NCI-H2227 (cell line): ENCODE measurements at regions not wholly inside any gene's neighbourhood (a gene's known extent, or its start where the extent isn't known, plus 50 kb on each side); places are given as distances from the start of the nearest gene placed in this dataset.
A peak's percentile ranks its signal among the peaks of the same experiment; 100 is the strongest.

ENCODE experiments used
- DNase-seq: peaks from one replicate; lab custom pipeline; 2025; ENCODE audit not compliant: unreplicated experiment; lab: John Stamatoyannopoulos, UW

DNA sequence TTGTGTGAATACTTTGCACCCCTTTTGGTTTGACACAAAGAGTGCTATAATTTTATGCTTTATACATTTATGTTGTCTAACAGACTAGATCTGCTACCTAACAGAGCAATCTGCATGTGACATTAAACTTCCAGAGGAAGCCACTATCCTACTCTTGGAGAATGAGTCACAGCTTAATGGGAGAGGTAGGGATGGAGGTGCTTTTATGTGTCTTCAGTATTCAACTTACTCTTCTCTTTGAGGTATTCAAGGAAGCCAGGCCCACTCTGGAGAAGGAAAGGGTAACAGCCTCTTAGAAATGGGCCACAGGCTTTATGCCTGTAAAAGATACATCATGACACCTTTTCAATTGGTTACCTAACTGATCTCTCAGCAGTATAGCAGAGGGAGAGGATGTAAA lies 85.8 kb upstream of the NEUROD1 start:
- DNase-seq = no peak

DNA sequence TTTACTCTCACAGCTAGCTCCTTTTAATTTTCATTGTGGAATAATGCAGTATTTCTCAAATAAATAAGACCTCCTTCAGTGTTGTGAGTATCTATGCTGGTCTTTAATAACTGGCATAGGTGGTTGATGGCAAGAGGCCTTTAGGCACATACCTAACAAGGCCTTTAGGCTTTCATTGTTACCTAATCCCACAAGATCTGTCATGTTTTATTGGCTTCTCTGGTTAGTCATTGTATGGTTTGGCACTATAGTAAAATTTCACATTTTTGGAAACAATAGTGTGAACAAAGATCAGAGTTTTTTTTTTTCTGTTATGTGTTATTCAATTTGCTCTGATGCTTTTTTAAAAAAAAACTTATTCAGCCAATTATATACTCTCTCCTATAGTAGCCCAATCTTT lies 89.8 kb upstream of the NEUROD1 start:
- DNase-seq = no peak

DNA sequence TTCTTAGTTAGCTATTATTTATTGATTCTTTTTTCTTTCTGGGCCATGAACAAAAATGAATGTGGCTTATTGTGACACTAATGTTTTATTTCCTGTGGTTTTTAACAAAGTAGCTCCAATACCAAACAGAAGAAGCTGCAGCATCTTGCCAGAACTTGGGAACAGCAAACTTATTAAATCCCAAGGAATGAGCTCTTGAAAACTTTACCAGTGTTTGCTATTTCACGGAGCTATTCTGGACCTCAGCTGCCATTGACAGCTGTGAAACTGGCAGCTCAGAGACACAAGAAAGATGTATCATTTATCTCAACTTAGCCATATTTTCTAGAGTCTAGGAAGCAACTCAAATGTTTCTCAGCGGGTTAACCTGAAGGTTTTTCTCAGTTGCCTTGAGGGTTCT lies 91.0 kb upstream of the NEUROD1 start:
- no peak for DNase-seq

DNA sequence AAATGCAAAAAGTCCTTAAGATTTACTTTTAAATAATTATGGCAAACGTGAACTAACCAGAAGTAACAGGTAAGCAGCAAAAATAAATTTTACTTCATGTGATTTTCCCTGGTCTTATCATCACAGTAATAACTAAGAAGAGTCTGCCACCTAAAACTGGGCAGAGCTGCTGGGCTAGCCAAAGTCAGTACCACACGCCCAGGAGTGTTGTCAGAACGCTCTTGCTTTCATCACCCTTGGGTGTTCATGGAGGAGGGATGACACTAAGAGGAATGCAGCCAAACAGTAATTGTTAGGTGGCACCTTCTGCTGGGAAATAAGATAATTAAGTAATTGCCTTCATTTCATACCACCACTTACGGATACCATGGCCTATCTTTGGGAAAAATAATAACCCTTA lies 92.0 kb upstream of the NEUROD1 start:
- peak; percentile 49 for DNase-seq

DNA sequence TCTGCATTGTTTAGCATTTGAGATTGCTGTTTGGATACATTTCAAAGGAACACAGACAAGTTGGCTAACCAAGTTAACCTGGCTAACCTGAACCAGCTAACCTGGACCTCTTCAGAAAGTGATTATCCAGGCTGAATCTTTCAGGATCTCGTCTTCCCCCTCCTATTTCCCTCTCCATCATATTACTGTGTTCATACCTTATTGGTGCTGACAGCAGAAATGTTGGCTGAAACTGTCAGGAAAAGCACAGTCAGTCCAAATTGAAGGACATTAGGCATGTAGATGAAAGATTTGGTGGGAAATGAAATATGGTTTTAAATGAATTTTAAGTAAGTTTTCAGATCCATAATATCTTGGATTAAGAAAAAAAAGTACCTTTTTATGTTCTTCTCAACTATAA lies 92.5 kb upstream of the NEUROD1 start:
- DNase-seq = no peak

DNA sequence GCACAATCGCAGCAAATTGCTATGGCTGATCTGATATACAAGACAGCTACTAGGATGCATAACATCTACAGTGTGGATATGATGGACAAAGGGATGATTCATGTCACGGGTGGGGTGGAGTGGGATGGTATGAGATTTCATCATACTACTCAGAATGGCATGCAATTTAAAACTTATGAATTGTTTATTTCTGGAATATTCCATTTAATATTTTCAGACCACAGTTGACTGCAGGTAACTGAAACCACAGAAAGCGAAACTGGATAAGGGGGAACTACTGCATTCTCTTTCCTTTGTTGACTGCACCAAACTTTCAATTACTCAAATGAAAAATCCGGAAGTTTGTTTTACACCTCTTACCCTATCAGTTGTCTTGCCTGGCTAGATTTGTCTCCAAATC lies 94.4 kb upstream of the NEUROD1 start:
- DNase-seq = no peak

DNA sequence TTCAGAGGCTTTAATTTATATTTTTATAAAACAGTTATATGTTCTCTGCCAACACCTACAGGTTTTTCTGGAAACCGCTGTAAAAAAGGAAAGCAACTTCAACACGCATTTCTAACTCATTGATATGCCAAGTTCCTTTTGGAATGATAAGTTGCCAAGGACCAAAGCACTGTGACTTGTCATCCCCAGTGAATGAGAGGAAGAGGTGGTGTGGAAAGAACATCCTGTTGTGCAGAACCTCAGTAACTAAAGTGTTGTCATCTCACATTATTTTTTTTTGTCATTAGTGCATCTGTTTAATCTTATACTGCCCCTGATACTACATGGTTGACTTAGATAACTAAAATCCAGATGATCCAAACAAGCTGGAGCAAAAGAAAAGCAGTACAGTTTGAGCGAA lies 96.0 kb upstream of the NEUROD1 start:
- no peak for DNase-seq

DNA sequence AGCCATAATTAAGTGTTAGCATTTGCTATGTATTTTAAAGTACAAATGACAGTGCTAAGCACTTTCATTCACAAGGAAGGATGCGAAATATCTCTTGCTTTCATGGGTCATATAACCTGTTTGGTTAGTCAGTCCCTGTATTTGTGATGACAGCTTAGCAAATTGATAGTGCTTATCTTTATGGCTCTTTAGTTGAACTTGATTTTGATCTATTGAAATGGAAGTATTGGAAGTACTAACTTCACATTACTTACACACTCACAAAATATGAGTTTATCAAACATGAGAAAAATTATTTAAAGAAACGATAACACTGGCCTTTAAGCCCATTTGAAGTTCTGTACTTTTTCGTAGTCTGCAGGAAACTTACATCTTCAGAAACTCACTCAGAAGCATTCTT lies 97.4 kb upstream of the NEUROD1 start:
- no peak for DNase-seq

DNA sequence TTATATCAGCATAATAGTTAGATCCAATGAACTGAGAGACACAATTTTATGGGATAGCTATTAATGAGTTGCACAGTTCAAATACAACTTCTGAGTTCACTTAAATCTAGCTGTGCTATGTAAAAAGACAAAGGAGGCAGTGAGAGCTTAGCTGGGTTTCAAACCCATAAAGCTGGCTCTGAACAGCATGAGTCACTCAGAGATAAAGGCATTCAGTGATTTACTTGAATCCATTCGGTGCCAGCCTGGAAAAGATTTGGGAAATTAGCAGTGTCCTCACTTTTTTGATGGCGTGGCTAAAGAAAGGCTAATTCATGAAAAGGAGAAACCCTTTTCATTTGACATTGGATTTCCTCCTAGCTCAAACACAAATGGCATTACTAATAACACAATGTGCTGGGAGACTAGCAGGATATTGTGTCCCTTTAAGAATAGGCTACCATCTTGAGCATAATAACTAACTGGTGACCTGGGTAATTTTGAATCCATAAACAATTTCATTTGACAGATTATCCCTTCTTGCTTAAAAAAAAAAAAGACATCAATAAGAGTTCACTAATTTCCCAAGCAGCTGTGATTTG lies 98.4 kb upstream of the NEUROD1 start:
- DNase-seq = no peak

DNA sequence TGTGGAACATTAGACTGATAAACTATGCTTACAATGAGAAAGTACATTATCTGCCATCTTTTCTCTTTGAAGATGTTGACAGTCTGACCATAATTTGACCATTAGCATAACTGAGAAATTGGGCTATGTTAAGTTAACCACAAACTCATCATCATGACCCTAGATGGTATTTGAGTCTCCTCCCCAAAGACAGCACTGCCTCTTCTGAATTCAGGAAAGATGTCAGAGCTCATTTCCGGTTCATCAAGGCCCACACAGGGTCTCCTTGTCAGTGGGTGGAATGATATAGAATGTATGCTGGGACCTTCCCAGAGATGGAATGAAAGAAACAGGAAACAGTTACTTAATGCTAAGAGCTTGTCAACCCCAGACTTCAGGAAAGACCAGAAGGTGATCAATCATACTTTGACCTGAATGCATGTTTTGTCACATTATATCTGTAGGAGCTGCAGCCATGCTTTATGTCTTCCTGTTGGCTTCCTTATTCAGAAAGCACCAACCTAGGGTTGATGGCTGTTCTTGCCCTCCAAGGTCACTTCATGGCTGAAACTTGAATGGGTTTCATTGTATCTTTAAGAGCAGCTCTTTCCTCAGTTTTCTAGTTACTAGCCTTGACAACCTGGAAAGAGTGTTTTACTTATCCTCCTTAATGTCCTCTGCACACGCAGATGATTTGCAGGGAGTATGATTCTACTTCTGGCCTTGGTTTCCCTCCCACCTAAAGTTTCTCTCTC lies 99.1 kb upstream of the NEUROD1 start:
- DNase-seq = no peak

DNA sequence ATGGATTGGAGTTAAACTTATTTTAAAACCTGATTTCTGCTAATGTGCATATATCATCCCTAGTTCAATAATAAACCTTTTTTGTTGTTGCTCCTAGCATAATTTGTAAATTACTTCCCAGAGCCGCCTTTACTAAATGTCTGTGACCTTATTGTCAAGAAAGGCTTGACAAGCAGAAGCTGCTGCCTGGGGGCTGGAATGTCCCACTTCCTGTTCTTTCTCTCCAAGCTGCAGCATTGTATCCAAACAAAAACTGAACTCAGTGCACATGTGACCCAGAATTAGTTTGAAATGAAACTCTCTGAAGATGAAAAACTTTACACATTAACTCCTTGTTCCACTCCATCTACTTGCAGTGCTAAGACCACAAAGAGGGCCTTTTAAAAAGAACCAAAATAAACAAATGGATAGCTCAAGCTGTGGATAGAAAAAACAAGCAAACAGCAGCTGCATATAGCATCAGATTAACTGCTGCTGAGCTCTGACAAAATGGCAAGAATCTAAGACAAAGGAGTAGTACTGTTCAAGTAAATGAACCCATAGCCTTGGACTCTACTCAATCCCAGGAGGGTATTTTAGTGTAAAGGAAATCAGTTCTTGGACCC lies 99.8 kb upstream of the NEUROD1 start:
- DNase-seq = no peak

DNA sequence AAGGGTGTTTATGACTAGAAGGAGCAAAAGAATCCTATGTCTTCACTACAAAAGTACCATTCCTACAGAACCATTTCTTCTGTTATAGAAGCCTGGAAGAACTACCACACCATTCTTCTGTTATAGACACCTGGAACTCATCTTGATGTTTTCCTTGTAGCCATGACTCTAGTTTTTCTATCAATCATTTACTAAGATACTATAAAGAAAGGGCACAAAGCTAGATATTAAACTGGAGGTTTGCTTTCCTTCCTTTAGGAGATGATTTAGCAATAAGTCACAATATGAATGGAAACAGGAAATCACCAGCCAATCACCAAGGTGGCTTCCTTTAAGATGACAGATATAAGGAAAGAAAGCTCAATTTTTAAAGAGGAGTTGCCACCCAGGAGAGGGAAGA lies 100.3 kb upstream of the NEUROD1 start:
- DNase-seq = no peak

DNA sequence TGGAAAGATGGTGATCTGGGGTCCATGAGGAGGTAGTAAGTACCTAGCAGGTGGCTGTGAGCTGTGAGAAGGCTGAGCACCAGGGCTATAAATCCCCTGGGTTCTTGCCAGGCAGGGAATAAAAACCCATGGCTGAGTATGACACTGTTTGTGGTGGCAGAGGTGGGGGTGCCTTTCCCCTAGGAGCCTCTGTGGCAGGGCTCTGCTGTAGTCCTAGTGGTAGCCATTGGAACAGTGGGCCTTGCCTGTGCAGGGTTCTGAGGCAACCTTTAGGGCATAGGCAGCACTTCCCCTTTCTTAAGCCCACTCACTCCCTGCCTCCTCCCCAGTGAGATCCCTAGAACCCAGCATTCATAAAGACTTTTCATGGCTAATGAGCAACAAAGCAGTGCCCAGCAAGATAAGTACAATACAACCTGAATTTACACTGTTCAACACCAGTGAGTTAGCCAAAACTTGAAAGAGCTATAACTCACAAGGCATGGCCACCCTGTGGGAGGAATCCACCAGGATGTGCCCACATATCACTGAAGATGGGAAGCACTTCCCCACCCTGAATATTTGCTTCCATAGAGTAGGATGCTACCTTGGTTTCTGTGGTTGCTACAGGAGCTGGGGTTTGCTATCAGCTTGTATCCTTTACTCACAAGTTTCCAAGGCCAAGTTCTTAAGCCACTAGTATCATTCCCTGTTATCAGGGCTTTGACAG lies 100.9 kb upstream of the NEUROD1 start:
- no peak for DNase-seq

DNA sequence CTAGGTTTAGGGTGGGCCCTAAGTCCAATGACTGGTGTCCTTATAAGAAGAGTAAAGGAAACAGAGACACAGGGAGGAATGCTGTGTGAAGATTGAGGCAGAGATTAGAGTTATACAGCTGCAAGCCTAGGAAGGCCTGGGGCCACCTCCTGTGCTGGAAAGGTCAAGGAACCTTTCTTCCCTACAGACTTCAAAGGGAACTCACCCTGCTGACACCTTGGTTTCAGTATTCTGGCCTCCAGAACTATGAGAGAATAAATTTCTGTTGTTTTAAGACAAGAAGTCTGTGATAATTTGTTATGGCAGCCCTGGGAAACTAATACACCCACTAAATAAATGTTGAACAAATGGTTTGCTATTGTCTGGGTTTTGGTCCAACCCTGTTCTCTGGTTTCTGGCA lies 102.3 kb upstream of the NEUROD1 start:
- DNase-seq = no peak

DNA sequence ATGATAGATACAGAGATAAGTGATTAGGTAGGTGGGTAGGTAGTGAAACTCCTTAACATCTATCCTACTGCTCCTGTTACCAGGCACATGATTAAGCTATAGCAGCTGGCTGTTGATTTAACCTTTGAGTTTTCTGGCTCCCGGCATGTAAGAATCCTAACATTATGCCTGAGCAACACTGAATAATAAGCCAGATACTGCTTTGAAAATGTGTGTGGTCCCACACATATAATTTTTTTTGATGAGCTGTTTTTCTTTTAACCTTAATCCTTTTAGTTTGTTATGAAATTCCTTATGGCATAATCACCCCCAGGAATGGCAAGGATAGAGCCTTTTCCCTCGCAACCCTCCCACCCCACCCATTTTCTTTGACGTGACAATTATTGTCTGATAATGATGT lies 104.2 kb upstream of the NEUROD1 start:
- peak; percentile 30 for DNase-seq

DNA sequence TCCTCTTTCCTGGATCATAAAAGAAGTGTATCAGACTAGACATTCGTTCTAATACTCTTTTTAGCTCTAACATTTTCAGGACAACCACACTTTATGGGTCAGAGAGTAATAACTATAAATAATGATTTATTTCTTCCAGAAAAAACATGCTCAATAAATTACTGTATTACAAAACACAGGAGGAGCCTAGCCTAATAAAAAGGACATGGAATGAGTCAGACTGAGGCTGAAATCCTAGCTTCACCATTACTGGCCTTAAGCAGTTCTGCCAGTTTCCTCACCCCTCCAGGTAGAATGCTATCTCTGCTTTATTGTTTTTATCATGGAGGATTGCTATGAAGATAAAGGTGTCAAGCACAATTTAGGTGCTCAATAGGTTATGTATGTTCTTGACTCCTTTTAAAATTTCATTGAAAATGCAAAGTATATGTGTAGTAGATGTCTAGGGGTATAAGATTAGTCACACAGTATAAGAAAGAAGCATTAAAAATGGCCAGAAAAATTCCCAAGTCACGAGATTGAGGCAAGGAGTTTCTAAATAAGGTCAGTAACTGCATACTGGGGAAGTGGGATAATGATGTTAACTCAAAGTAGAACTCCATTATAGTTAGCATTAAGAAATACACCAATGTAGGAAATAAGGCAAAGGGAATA lies 105.5 kb upstream of the NEUROD1 start:
- no peak for DNase-seq

DNA sequence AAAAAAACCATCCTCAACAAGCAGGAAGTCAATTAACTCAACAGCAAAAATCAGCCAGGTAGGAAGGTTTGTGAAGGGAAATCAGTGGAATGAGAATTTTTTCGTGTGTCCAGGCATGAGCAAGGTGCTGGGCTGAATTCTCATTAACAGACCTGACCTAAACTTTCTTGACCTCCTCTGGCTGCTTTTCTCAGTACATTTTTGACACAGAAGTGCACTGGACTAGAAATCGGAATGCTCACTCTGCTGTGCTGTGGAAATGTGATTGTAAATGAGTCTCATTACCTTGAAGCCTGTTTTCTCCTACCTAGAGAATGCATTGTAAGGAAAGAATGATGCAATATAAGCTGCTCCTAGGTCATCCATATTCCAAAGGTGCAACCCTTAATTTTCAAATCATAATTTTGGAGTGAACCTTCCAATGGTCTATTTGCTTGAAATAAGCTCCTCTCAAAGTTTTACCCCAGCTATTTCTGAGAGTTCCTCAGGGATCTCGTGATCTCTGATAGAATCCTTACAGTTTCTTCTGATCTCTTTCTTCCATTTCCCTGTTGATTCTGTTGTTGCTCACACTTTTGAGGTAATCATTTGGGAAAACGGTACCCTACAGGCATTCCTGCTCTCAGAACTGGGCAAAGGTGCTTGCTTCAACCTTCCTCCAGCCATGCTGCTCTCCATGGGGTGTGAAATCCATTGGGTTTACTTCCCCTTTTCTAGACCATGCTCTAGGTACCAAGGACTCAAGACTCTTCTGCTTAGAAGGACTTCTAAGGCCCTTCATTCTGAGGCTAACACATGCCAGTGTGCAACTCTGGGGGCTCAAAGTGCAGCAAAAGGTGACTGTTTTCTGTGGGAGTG lies 104.9 kb upstream of the ITPRID2 start:
- DNase-seq = no peak

DNA sequence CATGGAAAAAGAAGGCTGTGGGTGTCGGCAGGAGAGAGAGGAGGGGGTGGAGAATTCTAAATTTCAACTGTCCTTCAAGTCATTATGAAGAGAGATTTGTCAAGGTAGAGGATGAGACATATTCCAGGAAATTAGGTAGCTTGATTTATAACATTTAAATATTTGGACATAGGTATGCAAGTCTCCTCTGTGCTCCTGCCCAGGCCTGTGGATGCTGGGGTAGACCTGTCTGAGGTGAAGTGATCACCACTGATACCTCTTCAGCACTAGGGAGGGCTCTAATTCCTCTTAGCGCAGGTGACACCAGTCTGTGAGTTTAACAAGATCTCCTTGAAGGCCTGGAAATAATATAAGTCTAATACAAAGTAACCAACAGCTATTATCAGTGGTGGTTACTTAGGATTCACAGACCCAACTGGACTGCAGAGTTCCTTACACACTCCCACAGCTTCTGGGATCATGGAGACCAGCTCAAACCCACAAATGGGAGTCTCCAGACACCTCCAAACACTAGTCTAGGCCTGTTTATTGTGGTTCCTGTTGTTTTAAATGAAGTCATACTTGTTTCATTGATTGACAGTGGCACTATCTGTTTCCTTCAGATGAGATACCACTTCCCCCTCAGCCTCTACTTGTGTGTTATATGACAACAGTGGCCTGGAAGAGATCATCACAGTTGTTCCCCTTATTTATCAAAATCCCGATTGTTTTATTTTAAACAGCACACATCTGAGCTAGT lies 104.1 kb upstream of the ITPRID2 start:
- DNase-seq = no peak

DNA sequence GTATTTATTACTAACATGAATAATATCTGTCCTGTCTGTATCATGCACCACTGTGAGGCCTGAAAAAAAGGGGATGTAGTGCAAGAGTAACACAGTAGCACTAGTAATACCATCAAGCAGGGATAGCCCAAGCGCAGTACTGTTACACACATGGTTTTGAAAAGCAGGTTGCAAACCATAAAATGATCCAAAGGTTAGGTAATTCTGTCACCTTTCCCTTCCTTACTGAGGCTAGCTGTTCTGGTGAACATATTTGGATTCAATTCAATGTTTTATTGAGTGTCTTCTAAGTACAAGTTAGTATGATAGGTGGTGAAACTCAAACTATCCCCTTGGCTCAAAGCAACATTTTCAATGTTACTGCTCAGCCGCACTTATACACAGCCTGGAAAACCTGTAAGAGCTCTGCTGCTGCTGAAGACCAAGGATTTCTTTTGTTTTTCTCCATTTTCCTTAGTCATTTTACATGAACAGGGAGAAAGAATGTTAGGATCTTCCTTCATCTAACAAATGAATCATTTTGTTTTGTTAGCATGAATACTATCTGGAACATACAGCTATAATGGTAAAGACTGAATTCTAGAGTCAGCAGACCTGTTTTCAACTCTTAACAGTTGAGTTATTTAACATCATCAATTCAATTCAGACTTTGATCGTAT lies 102.5 kb upstream of the ITPRID2 start:
- DNase-seq = no peak
